ENCODE measurements at regions not wholly inside any gene's neighbourhood (a gene's known extent, or its start where the extent isn't known, plus 50 kb on each side); places are given as distances from the start of the nearest gene placed in this dataset.
"Not testable (repeated sequence)": the region's sequence is repeated elsewhere in the genome, so short reads cannot be mapped to it uniquely, and the experiment has no call there.

DNA sequence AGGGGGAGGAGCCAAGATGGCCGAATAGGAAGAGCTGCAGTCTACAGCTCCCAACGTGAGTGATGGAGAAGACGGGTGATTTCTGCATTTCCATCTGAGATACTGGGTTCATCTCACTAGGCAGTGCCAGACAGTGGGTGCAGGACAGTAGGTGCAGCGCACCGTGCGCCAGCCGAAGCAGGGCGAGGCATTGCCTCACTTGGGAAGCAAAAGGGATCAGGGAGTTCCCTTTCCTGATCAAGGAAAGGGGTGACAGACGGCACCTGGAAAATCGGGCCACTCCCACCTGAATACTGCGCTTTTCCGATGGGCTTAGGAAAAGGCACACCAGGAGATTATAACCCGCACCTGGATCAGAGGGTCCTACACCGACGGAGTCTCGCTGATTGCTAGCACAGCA is 121.1 kb upstream of the SESTD1 start:
- H3K4me2 ChIP-seq (ENCODE audit: low read depth, low read length, poor library complexity, severe bottlenecking); H3K9me2 ChIP-seq (replicated peaks; ENCODE audit: low read depth, low read length); H3K79me2 ChIP-seq (ENCODE audit: insufficient read depth, low read length); H3K36me3 ChIP-seq (ENCODE audit: insufficient read depth, low read length); H3K4me1 ChIP-seq (ENCODE audit: insufficient read depth, low read length, poor library complexity, severe bottlenecking); H4K20me1 ChIP-seq (ENCODE audit: insufficient read depth, low read length, poor library complexity, severe bottlenecking); H2AFZ ChIP-seq (ENCODE audit: low read length); H3K9ac ChIP-seq (ENCODE audit: low read depth, low read length, poor library complexity, severe bottlenecking); H3F3A ChIP-seq (ENCODE audit: low read depth); H3K9me3 ChIP-seq (ENCODE audit: insufficient read depth, low read depth, low read length); H3K27me3 ChIP-seq (ENCODE audit: insufficient read depth, low read length, poor library complexity, severe bottlenecking); H3K4me3 ChIP-seq (ENCODE audit: low read length, poor library complexity, severe bottlenecking): not testable (repeated sequence)

DNA sequence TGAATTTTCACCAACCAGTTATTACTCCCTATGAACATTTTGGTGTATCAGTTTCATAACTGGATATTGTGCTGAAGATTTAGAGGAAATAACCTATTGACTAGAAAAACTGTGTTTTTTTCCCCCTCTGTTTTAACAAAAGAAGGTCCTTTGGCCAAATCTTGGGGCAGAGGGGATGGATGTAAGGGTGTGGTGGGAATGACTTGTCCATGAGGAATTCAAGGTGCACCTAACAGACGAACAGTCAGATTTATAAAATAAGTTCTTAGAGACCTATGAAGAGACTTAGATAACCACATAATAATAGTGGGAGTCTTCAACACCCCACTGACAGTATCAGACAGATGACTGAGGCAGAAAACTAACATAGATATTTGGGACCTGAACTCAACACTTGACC is 119.3 kb upstream of the SESTD1 start:
- H3K27me3 ChIP-seq (ENCODE audit: insufficient read depth, low read length, poor library complexity, severe bottlenecking) = no peaks in the 10 kb centered on the region
- H3K36me3 ChIP-seq (ENCODE audit: insufficient read depth, low read length) = no peaks in the 10 kb centered on the region
- H3K9ac ChIP-seq (ENCODE audit: low read depth, low read length, poor library complexity, severe bottlenecking) = no peak overlapping the region
- H3K4me1 ChIP-seq (ENCODE audit: insufficient read depth, low read length, poor library complexity, severe bottlenecking) = no peaks in the 10 kb centered on the region
- H3K9me3 ChIP-seq (ENCODE audit: insufficient read depth, low read depth, low read length) = no peaks in the 10 kb centered on the region
- TF ChIP-seq, protein P1, sequence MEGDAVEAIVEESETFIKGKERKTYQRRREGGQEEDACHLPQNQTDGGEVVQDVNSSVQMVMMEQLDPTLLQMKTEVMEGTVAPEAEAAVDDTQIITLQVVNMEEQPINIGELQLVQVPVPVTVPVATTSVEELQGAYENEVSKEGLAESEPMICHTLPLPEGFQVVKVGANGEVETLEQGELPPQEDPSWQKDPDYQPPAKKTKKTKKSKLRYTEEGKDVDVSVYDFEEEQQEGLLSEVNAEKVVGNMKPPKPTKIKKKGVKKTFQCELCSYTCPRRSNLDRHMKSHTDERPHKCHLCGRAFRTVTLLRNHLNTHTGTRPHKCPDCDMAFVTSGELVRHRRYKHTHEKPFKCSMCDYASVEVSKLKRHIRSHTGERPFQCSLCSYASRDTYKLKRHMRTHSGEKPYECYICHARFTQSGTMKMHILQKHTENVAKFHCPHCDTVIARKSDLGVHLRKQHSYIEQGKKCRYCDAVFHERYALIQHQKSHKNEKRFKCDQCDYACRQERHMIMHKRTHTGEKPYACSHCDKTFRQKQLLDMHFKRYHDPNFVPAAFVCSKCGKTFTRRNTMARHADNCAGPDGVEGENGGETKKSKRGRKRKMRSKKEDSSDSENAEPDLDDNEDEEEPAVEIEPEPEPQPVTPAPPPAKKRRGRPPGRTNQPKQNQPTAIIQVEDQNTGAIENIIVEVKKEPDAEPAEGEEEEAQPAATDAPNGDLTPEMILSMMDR (conservative IDR thresholded peaks at IDR 0.05; ENCODE audit: low read length) = no peak
- TF ChIP-seq EZH2phosphoT487 (IDR thresholded peaks at IDR 0.05; ENCODE audit: borderline replicate concordance) = no peak
- no peak overlapping the region for H2AFZ ChIP-seq (ENCODE audit: low read length)
- no peak overlapping the region for H3K4me2 ChIP-seq (ENCODE audit: low read depth, low read length, poor library complexity, severe bottlenecking)
- no peaks in the 10 kb centered on the region for H3K79me2 ChIP-seq (ENCODE audit: insufficient read depth, low read length)
- H4K20me1 ChIP-seq (ENCODE audit: insufficient read depth, low read length, poor library complexity, severe bottlenecking) = no peaks in the 10 kb centered on the region
- no peaks in the 10 kb centered on the region for H3F3A ChIP-seq (ENCODE audit: low read depth)
- peaks cover 4% of the 10 kb centered on the region; the same call in 1 of the 2 replicates for H3K9me2 ChIP-seq (replicated peaks; ENCODE audit: low read depth, low read length)
- no peak overlapping the region for H3K4me3 ChIP-seq (ENCODE audit: low read length, poor library complexity, severe bottlenecking)

DNA sequence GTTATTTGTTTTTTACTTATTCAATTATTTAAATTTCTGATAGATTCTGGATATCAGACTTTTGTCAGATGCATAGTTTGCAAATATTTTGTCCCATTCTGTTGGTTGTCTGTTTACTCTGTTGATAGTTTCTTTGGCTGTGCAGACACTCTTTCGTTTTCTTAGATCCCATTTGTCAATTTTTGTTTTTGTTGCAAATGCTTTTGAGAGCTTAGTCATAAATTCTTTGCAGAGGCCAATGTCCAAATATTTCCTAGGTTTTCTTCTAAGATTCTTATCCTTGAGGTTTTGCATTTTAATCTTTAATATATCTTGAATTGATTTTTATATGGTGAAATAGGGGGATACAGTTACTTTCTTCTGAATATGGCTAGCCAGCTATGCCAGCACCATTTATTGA is 112.7 kb upstream of the SESTD1 start:
- no peaks in the 10 kb centered on the region for H3K27me3 ChIP-seq (ENCODE audit: insufficient read depth, low read length, poor library complexity, severe bottlenecking)
- no peak overlapping the region for H3K4me3 ChIP-seq (ENCODE audit: low read length, poor library complexity, severe bottlenecking)
- H3K36me3 ChIP-seq (ENCODE audit: insufficient read depth, low read length) = no peaks in the 10 kb centered on the region
- H3K4me1 ChIP-seq (ENCODE audit: insufficient read depth, low read length, poor library complexity, severe bottlenecking) = no peaks in the 10 kb centered on the region
- no peaks in the 10 kb centered on the region for H3K9me3 ChIP-seq (ENCODE audit: insufficient read depth, low read depth, low read length)
- H4K20me1 ChIP-seq (ENCODE audit: insufficient read depth, low read length, poor library complexity, severe bottlenecking) = no peaks in the 10 kb centered on the region
- H3K4me2 ChIP-seq (ENCODE audit: low read depth, low read length, poor library complexity, severe bottlenecking) = no peak overlapping the region
- H2AFZ ChIP-seq (ENCODE audit: low read length) = no peak overlapping the region
- no peak overlapping the region for H3K9ac ChIP-seq (ENCODE audit: low read depth, low read length, poor library complexity, severe bottlenecking)
- TF ChIP-seq EZH2phosphoT487 (IDR thresholded peaks at IDR 0.05; ENCODE audit: borderline replicate concordance) = no peak
- TF ChIP-seq, protein P1 (conservative IDR thresholded peaks at IDR 0.05; ENCODE audit: low read length) = no peak
- peaks cover 4% of the 10 kb centered on the region; the same call in 1 of the 2 replicates for H3K9me2 ChIP-seq (replicated peaks; ENCODE audit: low read depth, low read length)
- no peaks in the 10 kb centered on the region for H3F3A ChIP-seq (ENCODE audit: low read depth)
- H3K79me2 ChIP-seq (ENCODE audit: insufficient read depth, low read length) = no peaks in the 10 kb centered on the region

DNA sequence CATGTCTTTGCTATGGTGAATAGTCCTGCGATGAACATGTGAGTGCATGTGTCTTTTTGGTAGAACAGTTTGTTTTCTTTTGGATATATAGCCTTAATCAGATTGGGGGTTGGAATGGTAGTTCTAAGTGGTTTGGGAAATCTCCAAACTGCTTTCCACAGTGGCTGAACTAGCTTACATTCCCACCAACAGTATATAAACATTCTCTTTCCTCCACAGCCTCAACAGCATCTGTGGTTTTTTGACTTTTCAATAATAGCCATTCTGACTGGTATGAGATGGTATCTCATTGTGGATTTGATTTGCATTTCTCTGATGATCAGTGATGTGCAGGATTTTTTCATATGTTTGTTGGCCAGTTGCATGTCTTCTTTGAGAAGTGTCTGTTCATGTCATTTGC is 112.2 kb upstream of the SESTD1 start:
- Histone ChIP-seq H3K9ac (ENCODE audit: low read depth, low read length, poor library complexity, severe bottlenecking) (no peak overlapping the region), H2AFZ (ENCODE audit: low read length) (no peak overlapping the region), H3K9me2 (replicated peaks; ENCODE audit: low read depth, low read length) (no peaks in the 10 kb centered on the region), H3K36me3 (ENCODE audit: insufficient read depth, low read length) (no peaks in the 10 kb centered on the region), H3K4me3 (ENCODE audit: low read length, poor library complexity, severe bottlenecking) (no peak overlapping the region), H4K20me1 (ENCODE audit: insufficient read depth, low read length, poor library complexity, severe bottlenecking) (no peaks in the 10 kb centered on the region), H3K9me3 (ENCODE audit: insufficient read depth, low read depth, low read length) (no peaks in the 10 kb centered on the region), H3K79me2 (ENCODE audit: insufficient read depth, low read length) (no peaks in the 10 kb centered on the region), H3F3A (ENCODE audit: low read depth) (no peaks in the 10 kb centered on the region), H3K4me2 (ENCODE audit: low read depth, low read length, poor library complexity, severe bottlenecking) (no peak overlapping the region), H3K27me3 (ENCODE audit: insufficient read depth, low read length, poor library complexity, severe bottlenecking) (no peaks in the 10 kb centered on the region), H3K4me1 (ENCODE audit: insufficient read depth, low read length, poor library complexity, severe bottlenecking) (no peaks in the 10 kb centered on the region)
- TF ChIP-seq EZH2phosphoT487 (IDR thresholded peaks at IDR 0.05; ENCODE audit: borderline replicate concordance) = no peak
- TF ChIP-seq, protein P1 (conservative IDR thresholded peaks at IDR 0.05; ENCODE audit: low read length) = no peak

Data from Loucy (cell line).